Tibial nerve (tissue), 4 donors: ENCODE measurements at regions not wholly inside any gene's neighbourhood (a gene's known extent, or its start where the extent isn't known, plus 50 kb on each side); places are given as distances from the start of the nearest gene placed in this dataset.

Source experiments
- DNase-seq, 2 donors: peaks; one replicate each; pipeline ENCODE4 v3.0.0-alpha.2; 2019; ENCODE audit warnings: low spot score in 2 of 2
- H3K27ac ChIP-seq, 4 donors: fragments of 200-600 bp; sonication (generic) in 3 of 4; one replicate each; pipeline ENCODE4 v1.5.1; 2017 to 2019; ENCODE audit warnings: mild to moderate bottlenecking in 1 of 4
- H3K27me3 ChIP-seq, 2 donors: fragments of 200-600 bp; sonication (generic) in 1 of 2; one replicate each; pipeline versions ENCODE4 v1.5.1 to v1.6.0; 2017 to 2019
- H3K36me3 ChIP-seq, 3 donors: fragments of 200-600 bp; sonication (generic); one replicate each; pipeline ENCODE4 v1.5.1; 2018 to 2019
- H3K4me1 ChIP-seq, 4 donors: fragments of 200-600 bp; sonication (generic) in 3 of 4; one replicate each; pipeline ENCODE4 v1.5.1; 2017 to 2019
- H3K4me3 ChIP-seq, 4 donors: fragments of 200-600 bp; sonication (generic) in 3 of 4; one replicate each; pipeline ENCODE4 v1.5.1; 2017 to 2019; ENCODE audit warnings: mild to moderate bottlenecking in 1 of 4, moderate library complexity in 1 of 4
- H3K9me3 ChIP-seq, 4 donors: fragments of 200-600 bp; sonication (generic) in 3 of 4; one replicate each; pipeline ENCODE4 v1.5.1; 2017 to 2019
- CTCF ChIP-seq, 5 experiments: fragments of 200-600 bp in 3 of 5; fragments of 450-650 bp in 2 of 5; sonication (generic) in 3 of 5; IDR thresholded peaks; one replicate each; pipeline ENCODE4 v1.5.1; 2016 to 2019; ENCODE audit warnings: antibody characterized with exemption in 5 of 5, mild to moderate bottlenecking in 3 of 5, moderate library complexity in 2 of 5
- EP300 ChIP-seq, 2 donors: sonication (generic); formaldehyde crosslinking; IDR thresholded peaks; one replicate each; pipeline ENCODE4 v1.6.1; 2017; ENCODE audit warnings: antibody characterized with exemption in 2 of 2, mild to moderate bottlenecking in 1 of 2
- POLR2A ChIP-seq, 2 donors: fragments of 450-650 bp; IDR thresholded peaks; one replicate each; pipeline ENCODE4 v1.6.1; 2017; ENCODE audit warnings: antibody characterized with exemption in 2 of 2, mild to moderate bottlenecking in 2 of 2, moderate library complexity in 2 of 2
- WGBS, 2 donors: methylation state at CpG; one replicate each; pipeline ENCODE4 v1.1.5; 2018; 5-methylcytosine and 5-hydroxymethylcytosine counted together

- WGBS, 2 donors: 74 to 90% methylated on average over 2 to 5 of the region's 5 CpGs
- no peak for TF ChIP-seq POLR2A (IDR thresholded peaks at IDR 0.05)
- no peak for TF ChIP-seq EP300 (IDR thresholded peaks at IDR 0.05)
- TF ChIP-seq CTCF (IDR thresholded peaks at IDR 0.05): no peak
- H3K27ac ChIP-seq: no peak overlapping the region
- H3K4me3 ChIP-seq: no peak overlapping the region
- H3K36me3 ChIP-seq: no peaks in the 10 kb centered on the region
- H3K27me3 ChIP-seq: no peaks in the 10 kb centered on the region
- H3K4me1 ChIP-seq: no peaks in the 10 kb centered on the region
- H3K9me3 ChIP-seq: peaks cover 0 to 23% (median 2%) of the 10 kb centered on the region in 4 donors
- DNase-seq: no peak
Measured at GRCh38 chr6:43941174-43941573, 171.2 kb downstream of the VEGFA start.

- WGBS, 2 donors: 88 to 96% methylated on average over 8 to 10 of the region's 10 CpGs
- DNase-seq: no peak
- no peak overlapping the region for H3K27ac ChIP-seq
- TF ChIP-seq EP300 (IDR thresholded peaks at IDR 0.05): no peak
- H3K36me3 ChIP-seq: no peaks in the 10 kb centered on the region
- H3K27me3 ChIP-seq: no peaks in the 10 kb centered on the region
- peaks cover 0 to 16% (median under 1%) of the 10 kb centered on the region in 4 donors for H3K9me3 ChIP-seq
- H3K4me1 ChIP-seq: no peaks in the 10 kb centered on the region
- H3K4me3 ChIP-seq: no peak overlapping the region
Measured at GRCh38 chr6:43940393-43941087, 170.5 kb downstream of the VEGFA start.

- no peaks in the 10 kb centered on the region for H3K4me1 ChIP-seq
- H3K36me3 ChIP-seq: no peaks in the 10 kb centered on the region
- no peak for TF ChIP-seq POLR2A (IDR thresholded peaks at IDR 0.05)
- 86 to 100% methylated on average over 2 of the region's 2 CpGs for whole genome bisulfite sequencing, 2 donors
- no peak overlapping the region for H3K27ac ChIP-seq
- H3K27me3 ChIP-seq: no peaks in the 10 kb centered on the region
- no peak for DNase-seq
- no peak overlapping the region for H3K4me3 ChIP-seq
- H3K9me3 ChIP-seq: peaks cover 0 to 11% (median 0%) of the 10 kb centered on the region in 4 donors
Measured at GRCh38 chr6:43940071-43940392, 170.0 kb downstream of the VEGFA start.

GRCh38 chr6:43939281-43940070 lies 169.5 kb downstream of the VEGFA start:
- Histone ChIP-seq H3K36me3 (no peaks in the 10 kb centered on the region), H3K4me3 (no peak overlapping the region), H3K27ac (no peak overlapping the region), H3K27me3 (no peaks in the 10 kb centered on the region), H3K9me3 (peaks cover 0 to 6% (median 0%) of the 10 kb centered on the region in 4 donors), H3K4me1 (no peaks in the 10 kb centered on the region)
- DNase-seq: no peak
- TF ChIP-seq CTCF (IDR thresholded peaks at IDR 0.05): no peak
- TF ChIP-seq EP300 (IDR thresholded peaks at IDR 0.05): no peak
- TF ChIP-seq POLR2A (IDR thresholded peaks at IDR 0.05): no peak
- 73 to 74% methylated on average over 9 to 15 of the region's 15 CpGs for WGBS, 2 donors

GRCh38 chr6:43938178-43939105 lies 168.4 kb downstream of the VEGFA start:
- Histone ChIP-seq H3K36me3 (no peaks in the 10 kb centered on the region), H3K9me3 (no peaks in the 10 kb centered on the region), H3K4me1 (no peaks in the 10 kb centered on the region), H3K27me3 (no peaks in the 10 kb centered on the region), H3K27ac (no peak overlapping the region), H3K4me3 (no peak overlapping the region)
- no peak for DNase-seq
- no peak for TF ChIP-seq CTCF (IDR thresholded peaks at IDR 0.05)
- TF ChIP-seq POLR2A (IDR thresholded peaks at IDR 0.05): no peak
- TF ChIP-seq EP300 (IDR thresholded peaks at IDR 0.05): no peak
- 91% methylated on average over 18 of the region's 18 CpGs for WGBS, 2 donors
